HEK293T (cell line): ENCODE measurements at regions not wholly inside any gene's neighbourhood (a gene's known extent, or its start where the extent isn't known, plus 50 kb on each side); places are given as distances from the start of the nearest gene placed in this dataset.

ENCODE experiments used
- BHLHE40 ChIP-seq: fragments of 450-650 bp; IDR thresholded peaks from 2 replicates; pipeline ENCODE4 v1.6.1; 2016; ENCODE audit warnings: mild to moderate bottlenecking, moderate library complexity, borderline replicate concordance
- PKNOX1 ChIP-seq: fragments of 450-650 bp; IDR thresholded peaks from 2 replicates; pipeline ENCODE4 v1.6.1; 2016
- TARDBP ChIP-seq: fragments of 450-650 bp; IDR thresholded peaks from 2 replicates; pipeline ENCODE4 v1.6.1; 2016

- no peak for TF ChIP-seq TARDBP
- no peak for TF ChIP-seq PKNOX1
- no peak for TF ChIP-seq BHLHE40
Observed at GRCh38 chr13:34474187-34474868, 467.7 kb upstream of the NBEA start.
